ENCODE measurements at regions not wholly inside any gene's neighbourhood (a gene's known extent, or its start where the extent isn't known, plus 50 kb on each side); places are given as distances from the start of the nearest gene placed in this dataset.

DNA sequence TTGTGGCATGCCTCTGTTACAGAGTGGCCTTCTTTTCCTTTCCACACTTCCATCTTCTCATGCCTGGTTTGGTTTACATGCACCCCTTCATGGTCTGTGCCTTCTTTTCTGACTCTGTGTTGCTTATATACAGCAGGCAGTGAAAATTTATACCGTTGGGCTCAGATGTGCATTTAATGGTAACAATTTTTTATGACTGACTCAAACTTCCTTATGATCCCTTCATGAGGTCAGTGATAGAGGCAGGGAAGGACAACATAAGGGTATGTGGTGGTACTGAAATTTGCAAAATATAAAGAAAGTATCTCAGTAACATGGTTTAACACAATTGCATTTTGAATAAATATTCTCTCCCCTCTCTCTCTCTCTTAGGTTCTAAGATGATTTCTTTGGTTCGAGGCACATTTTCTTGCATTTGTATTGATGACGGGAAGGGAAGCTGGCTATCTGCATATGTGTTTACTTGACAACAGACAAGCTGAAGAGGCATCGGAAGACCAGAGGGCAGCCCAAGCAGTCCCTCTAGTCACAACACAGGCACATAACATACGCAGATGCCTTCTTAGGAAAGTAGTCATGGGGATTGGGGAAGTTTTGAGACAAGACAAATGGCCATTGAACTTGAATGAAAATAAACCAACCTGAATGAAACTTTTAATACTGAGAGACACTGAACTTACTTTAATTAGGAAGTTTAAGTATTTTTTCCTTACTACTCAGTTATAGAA is 163.3 kb upstream of the LEF1 start:
- TF ChIP-seq, protein P1, sequence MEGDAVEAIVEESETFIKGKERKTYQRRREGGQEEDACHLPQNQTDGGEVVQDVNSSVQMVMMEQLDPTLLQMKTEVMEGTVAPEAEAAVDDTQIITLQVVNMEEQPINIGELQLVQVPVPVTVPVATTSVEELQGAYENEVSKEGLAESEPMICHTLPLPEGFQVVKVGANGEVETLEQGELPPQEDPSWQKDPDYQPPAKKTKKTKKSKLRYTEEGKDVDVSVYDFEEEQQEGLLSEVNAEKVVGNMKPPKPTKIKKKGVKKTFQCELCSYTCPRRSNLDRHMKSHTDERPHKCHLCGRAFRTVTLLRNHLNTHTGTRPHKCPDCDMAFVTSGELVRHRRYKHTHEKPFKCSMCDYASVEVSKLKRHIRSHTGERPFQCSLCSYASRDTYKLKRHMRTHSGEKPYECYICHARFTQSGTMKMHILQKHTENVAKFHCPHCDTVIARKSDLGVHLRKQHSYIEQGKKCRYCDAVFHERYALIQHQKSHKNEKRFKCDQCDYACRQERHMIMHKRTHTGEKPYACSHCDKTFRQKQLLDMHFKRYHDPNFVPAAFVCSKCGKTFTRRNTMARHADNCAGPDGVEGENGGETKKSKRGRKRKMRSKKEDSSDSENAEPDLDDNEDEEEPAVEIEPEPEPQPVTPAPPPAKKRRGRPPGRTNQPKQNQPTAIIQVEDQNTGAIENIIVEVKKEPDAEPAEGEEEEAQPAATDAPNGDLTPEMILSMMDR (IDR thresholded peaks at IDR 0.05; ENCODE audit: low read depth, low read length): no peak
- no peak for TF ChIP-seq POLR2A (IDR thresholded peaks at IDR 0.05; ENCODE audit: extremely low read depth, insufficient read length)

Measured in NB4 (cell line).